SK-N-SH treated with all-trans-retinoic acid at 6 μM for 48 hours (cell line): ENCODE measurements at regions not wholly inside any gene's neighbourhood (a gene's known extent, or its start where the extent isn't known, plus 50 kb on each side); places are given as distances from the start of the nearest gene placed in this dataset.
"Not testable (repeated sequence)": the region's sequence is repeated elsewhere in the genome, so short reads cannot be mapped to it uniquely, and the experiment has no call there.

Source experiments
- ATAC-seq: fragments of 200-7000 bp; cut with Tn5 transposase; 3 replicates; pipeline ENCODE4 v1.9.1; 2020; ENCODE audit warnings: mild to moderate bottlenecking, moderate library complexity
- ARNTL ChIP-seq: fragments of 450-650 bp; formaldehyde crosslinking; IDR thresholded peaks from 2 replicates; pipeline ENCODE4 v1.5.0; 2020; ENCODE audit warnings: low read depth, mild to moderate bottlenecking, moderate library complexity, borderline replicate concordance
- BACH2 ChIP-seq: fragments of 250-450 bp; sonication (Bioruptor Pico); IDR thresholded peaks from 2 replicates; pipeline ENCODE4 v1.9.0; 2021; ENCODE audit warnings: mild to moderate bottlenecking, borderline replicate concordance
- CREB5 ChIP-seq: fragments of 250-450 bp; sonication (Bioruptor Pico); IDR thresholded peaks from 2 replicates; pipeline ENCODE4 v1.5.1; 2020; ENCODE audit warnings: low read depth, mild to moderate bottlenecking, moderate library complexity
- CSDC2 ChIP-seq: fragments of 250-450 bp; sonication (Bioruptor Pico); IDR thresholded peaks from 2 replicates; pipeline ENCODE4 v1.5.0; 2020; ENCODE audit warnings: mild to moderate bottlenecking, moderate library complexity
- CSRNP3 ChIP-seq: fragments of 250-450 bp; sonication (Bioruptor Pico); IDR thresholded peaks from 2 replicates; pipeline ENCODE4 v1.5.1; 2021; ENCODE audit warnings: mild to moderate bottlenecking, moderate library complexity
- ESRRG ChIP-seq: fragments of 250-450 bp; sonication (Bioruptor Pico); IDR thresholded peaks from 2 replicates; pipeline ENCODE4 v1.6.1; 2021; ENCODE audit warnings: mild to moderate bottlenecking
- ISL1 ChIP-seq: fragments of 250-450 bp; sonication (Bioruptor Pico); IDR thresholded peaks from 2 replicates; pipeline ENCODE4 v2.1.2; 2022; ENCODE audit warnings: mild to moderate bottlenecking, moderate library complexity
- OSR1 ChIP-seq: fragments of 250-450 bp; sonication (Bioruptor Pico); IDR thresholded peaks from 2 replicates; pipeline ENCODE4 v1.8.0; 2022; ENCODE audit warnings: moderate library complexity, mild to moderate bottlenecking, inconsistent platforms
- PATZ1 ChIP-seq: fragments of 250-450 bp; sonication (Bioruptor Pico); IDR thresholded peaks from 2 replicates; pipeline ENCODE4 v1.8.0; 2020; ENCODE audit warnings: mild to moderate bottlenecking, moderate library complexity, borderline replicate concordance
- POU6F1 ChIP-seq: fragments of 250-450 bp; sonication (Bioruptor Pico); IDR thresholded peaks from 2 replicates; pipeline ENCODE4 v1.8.0; 2021; ENCODE audit warnings: low read depth, mild to moderate bottlenecking, moderate library complexity, borderline replicate concordance
- PPARA ChIP-seq: fragments of 250-450 bp; sonication (Bioruptor Pico); IDR thresholded peaks from 2 replicates; pipeline ENCODE4 v1.5.0; 2020; ENCODE audit warnings: mild to moderate bottlenecking, borderline replicate concordance
- SNAI2 ChIP-seq: fragments of 250-450 bp; sonication (Bioruptor Pico); IDR thresholded peaks from 2 replicates; pipeline ENCODE4 v1.5.0; 2020; ENCODE audit warnings: mild to moderate bottlenecking, moderate library complexity
- TCF4 ChIP-seq: fragments of 250-450 bp; sonication (Bioruptor Pico); IDR thresholded peaks from 2 replicates; pipeline ENCODE4 v1.8.0; 2021; ENCODE audit warnings: mild to moderate bottlenecking, moderate library complexity, borderline replicate concordance
- TOX ChIP-seq: fragments of 250-450 bp; sonication (Bioruptor Pico); IDR thresholded peaks from 2 replicates; pipeline ENCODE4 v1.8.0; 2021; ENCODE audit warnings: mild to moderate bottlenecking, moderate library complexity, borderline replicate concordance
- TSHZ2 ChIP-seq: fragments of 250-450 bp; sonication (Bioruptor Pico); IDR thresholded peaks from 2 replicates; pipeline ENCODE4 v1.5.0; 2020; ENCODE audit warnings: mild to moderate bottlenecking, moderate library complexity
- ZC3H10 ChIP-seq: fragments of 250-450 bp; sonication (Bioruptor Pico); IDR thresholded peaks from 2 replicates; pipeline ENCODE4 v1.5.1; 2021; ENCODE audit warnings: mild to moderate bottlenecking, moderate library complexity
- ZFP3 ChIP-seq: fragments of 250-450 bp; sonication (Bioruptor Pico); IDR thresholded peaks from 2 replicates; pipeline ENCODE4 v1.5.0; 2020; ENCODE audit warnings: mild to moderate bottlenecking, moderate library complexity
- ZFP30 ChIP-seq: fragments of 450-650 bp; formaldehyde crosslinking; IDR thresholded peaks from 2 replicates; pipeline ENCODE4 v1.5.0; 2022; ENCODE audit warnings: mild to moderate bottlenecking, moderate library complexity
- ZNF565 ChIP-seq: fragments of 450-650 bp; formaldehyde crosslinking; conservative IDR thresholded peaks from 2 replicates; pipeline ENCODE4 v1.5.0; 2020; ENCODE audit warnings: low read depth, mild to moderate bottlenecking, moderate library complexity
- ZNF70 ChIP-seq: fragments of 450-650 bp; formaldehyde crosslinking; IDR thresholded peaks from 2 replicates; pipeline ENCODE4 v1.5.0; 2020; ENCODE audit warnings: mild to moderate bottlenecking, moderate library complexity
- ZNF8 ChIP-seq: fragments of 450-650 bp; formaldehyde crosslinking; IDR thresholded peaks from 2 replicates; pipeline ENCODE4 v1.5.0; 2020; ENCODE audit warnings: mild to moderate bottlenecking, moderate library complexity

- TF ChIP-seq OSR1 (CRISPR knock-in tag) (no peak), ISL1 (CRISPR knock-in tag) (no peak), TSHZ2 (CRISPR knock-in tag) (no peak), CSDC2 (CRISPR knock-in tag) (no peak), PPARA (no peak), ZFP3 (no peak), ZFP30 (no peak), CREB5 (CRISPR knock-in tag) (no peak), PATZ1 (CRISPR knock-in tag) (no peak)
- peak; percentile 84 for ATAC-seq
Measured at GRCh38 chr13:79987323-79987722, 353.6 kb downstream of the SPRY2 start.

GRCh38 chr13:79986890-79987289 lies 354.0 kb downstream of the SPRY2 start:
- no peak; the same call in 2 of the 3 replicates for ATAC-seq
- TF ChIP-seq ISL1 (CRISPR knock-in tag) (no peak), ZNF8 (CRISPR knock-in tag) (no peak), POU6F1 (no peak), ZC3H10 (CRISPR knock-in tag) (no peak), CSDC2 (CRISPR knock-in tag) (no peak), ARNTL (CRISPR knock-in tag) (no peak), SNAI2 (CRISPR knock-in tag) (no peak), BACH2 (CRISPR knock-in tag) (no peak), CSRNP3 (CRISPR knock-in tag) (no peak), PPARA (no peak)
- TF ChIP-seq, all 23 proteins: peak for 0

GRCh38 chr13:79974935-79975650 lies 365.8 kb downstream of the SPRY2 start:
- ATAC-seq, result not testable (repeated sequence)

- ATAC-seq, result no peak
- TF ChIP-seq ZFP3, result no peak
- TF ChIP-seq ZNF565 (CRISPR knock-in tag), result no peak
- TF ChIP-seq TCF4, result no peak
- no peak for TF ChIP-seq SNAI2 (CRISPR knock-in tag)
- no peak for TF ChIP-seq CSDC2 (CRISPR knock-in tag)
- TF ChIP-seq ESRRG (CRISPR knock-in tag), result no peak
- TF ChIP-seq ISL1 (CRISPR knock-in tag), result no peak
- TF ChIP-seq TSHZ2 (CRISPR knock-in tag), result no peak
- no peak for TF ChIP-seq PPARA
- TF ChIP-seq POU6F1, result no peak
- no peak for TF ChIP-seq ZNF70 (CRISPR knock-in tag)
- TF ChIP-seq ZFP30, result no peak
- TF ChIP-seq TOX (CRISPR knock-in tag), result no peak
- no peak for TF ChIP-seq BACH2 (CRISPR knock-in tag)
- no peak for TF ChIP-seq ZC3H10 (CRISPR knock-in tag)
- no peak for TF ChIP-seq ZNF8 (CRISPR knock-in tag)
Measured at GRCh38 chr13:79973533-79973963, 367.4 kb downstream of the SPRY2 start.
